Uterus (tissue), 2 donors: ENCODE measurements at regions not wholly inside any gene's neighbourhood (a gene's known extent, or its start where the extent isn't known, plus 50 kb on each side); places are given as distances from the start of the nearest gene placed in this dataset.

Source experiments
- POLR2A ChIP-seq, 2 donors: fragments of 450-650 bp; IDR thresholded peaks; one replicate each; pipeline ENCODE4 v1.6.1; 2016; ENCODE audit warnings: antibody characterized with exemption in 2 of 2, mild to moderate bottlenecking in 1 of 2, moderate library complexity in 1 of 2
- TF ChIP-seq, protein P1 (sequence below), 4 experiments: fragments of 200-600 bp in 2 of 4; fragments of 450-650 bp in 2 of 4; sonication (generic) in 2 of 4; IDR thresholded peaks; one replicate each; pipeline ENCODE4 v1.5.1; 2016 to 2019; ENCODE audit warnings: antibody characterized with exemption in 4 of 4, mild to moderate bottlenecking in 2 of 4, moderate library complexity in 1 of 4

DNA sequence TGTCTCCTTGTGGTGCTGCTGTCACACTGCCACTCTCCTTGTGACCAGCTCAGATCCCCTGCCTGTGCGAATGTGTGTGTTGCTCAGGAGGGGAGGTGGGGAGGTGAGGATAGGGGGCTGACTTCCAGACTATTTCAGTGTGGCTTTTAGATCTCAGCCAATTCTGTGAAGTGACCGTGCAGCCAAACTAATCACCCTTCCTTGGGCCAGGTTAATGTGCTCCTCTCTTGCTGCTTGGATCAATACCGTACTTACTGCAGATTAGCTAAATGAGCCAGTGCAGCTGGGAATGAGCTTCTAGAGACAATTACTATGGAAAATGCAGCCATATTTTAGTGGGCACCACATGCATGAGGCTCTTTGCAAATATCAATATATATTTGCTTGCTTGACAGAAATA, 206.0 kb downstream of the MELK start:
- TF ChIP-seq, protein P1, sequence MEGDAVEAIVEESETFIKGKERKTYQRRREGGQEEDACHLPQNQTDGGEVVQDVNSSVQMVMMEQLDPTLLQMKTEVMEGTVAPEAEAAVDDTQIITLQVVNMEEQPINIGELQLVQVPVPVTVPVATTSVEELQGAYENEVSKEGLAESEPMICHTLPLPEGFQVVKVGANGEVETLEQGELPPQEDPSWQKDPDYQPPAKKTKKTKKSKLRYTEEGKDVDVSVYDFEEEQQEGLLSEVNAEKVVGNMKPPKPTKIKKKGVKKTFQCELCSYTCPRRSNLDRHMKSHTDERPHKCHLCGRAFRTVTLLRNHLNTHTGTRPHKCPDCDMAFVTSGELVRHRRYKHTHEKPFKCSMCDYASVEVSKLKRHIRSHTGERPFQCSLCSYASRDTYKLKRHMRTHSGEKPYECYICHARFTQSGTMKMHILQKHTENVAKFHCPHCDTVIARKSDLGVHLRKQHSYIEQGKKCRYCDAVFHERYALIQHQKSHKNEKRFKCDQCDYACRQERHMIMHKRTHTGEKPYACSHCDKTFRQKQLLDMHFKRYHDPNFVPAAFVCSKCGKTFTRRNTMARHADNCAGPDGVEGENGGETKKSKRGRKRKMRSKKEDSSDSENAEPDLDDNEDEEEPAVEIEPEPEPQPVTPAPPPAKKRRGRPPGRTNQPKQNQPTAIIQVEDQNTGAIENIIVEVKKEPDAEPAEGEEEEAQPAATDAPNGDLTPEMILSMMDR (IDR thresholded peaks at IDR 0.05) = no peak
- TF ChIP-seq POLR2A (IDR thresholded peaks at IDR 0.05) = no peak
